ENCODE measurements at regions not wholly inside any gene's neighbourhood (a gene's known extent, or its start where the extent isn't known, plus 50 kb on each side); places are given as distances from the start of the nearest gene placed in this dataset.

DNA sequence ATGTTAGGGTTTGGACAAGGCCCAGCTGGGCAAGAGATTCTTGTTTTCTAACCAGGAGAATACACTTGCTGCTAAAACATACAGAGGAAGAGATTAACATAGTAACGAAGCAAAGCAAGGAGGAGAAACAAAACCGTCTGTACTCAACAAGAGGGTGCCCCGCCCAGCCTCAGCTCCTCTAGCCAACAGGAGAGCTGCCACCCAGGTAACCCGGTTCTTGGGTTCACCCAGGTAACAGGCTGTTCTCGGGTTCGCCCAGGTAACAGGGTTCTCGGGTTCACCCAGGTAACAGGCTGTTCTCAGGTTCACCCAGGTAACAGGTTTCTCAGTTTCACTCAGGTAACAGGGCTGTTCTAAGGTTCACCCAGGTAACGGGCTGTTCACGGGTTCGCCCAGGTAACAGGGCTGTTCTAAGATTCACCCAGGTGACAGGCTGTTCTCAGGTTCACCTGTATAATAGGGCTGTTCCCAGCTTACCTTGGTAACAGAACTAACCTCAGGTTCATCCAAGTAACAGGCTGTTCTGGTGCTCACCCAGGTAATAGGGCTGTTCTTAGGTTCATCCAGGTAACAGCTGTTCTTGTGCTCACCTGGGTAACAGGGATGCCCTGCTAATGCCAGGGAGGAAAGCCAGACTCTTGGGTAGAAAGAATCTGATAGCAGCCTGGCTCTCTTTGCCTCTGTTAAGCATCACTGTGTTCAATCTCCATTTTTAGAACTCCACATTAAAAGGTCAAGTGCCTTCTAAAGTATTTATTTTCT, 271.6 kb downstream of the SYK start:
- no peak for DNase-seq

DNA sequence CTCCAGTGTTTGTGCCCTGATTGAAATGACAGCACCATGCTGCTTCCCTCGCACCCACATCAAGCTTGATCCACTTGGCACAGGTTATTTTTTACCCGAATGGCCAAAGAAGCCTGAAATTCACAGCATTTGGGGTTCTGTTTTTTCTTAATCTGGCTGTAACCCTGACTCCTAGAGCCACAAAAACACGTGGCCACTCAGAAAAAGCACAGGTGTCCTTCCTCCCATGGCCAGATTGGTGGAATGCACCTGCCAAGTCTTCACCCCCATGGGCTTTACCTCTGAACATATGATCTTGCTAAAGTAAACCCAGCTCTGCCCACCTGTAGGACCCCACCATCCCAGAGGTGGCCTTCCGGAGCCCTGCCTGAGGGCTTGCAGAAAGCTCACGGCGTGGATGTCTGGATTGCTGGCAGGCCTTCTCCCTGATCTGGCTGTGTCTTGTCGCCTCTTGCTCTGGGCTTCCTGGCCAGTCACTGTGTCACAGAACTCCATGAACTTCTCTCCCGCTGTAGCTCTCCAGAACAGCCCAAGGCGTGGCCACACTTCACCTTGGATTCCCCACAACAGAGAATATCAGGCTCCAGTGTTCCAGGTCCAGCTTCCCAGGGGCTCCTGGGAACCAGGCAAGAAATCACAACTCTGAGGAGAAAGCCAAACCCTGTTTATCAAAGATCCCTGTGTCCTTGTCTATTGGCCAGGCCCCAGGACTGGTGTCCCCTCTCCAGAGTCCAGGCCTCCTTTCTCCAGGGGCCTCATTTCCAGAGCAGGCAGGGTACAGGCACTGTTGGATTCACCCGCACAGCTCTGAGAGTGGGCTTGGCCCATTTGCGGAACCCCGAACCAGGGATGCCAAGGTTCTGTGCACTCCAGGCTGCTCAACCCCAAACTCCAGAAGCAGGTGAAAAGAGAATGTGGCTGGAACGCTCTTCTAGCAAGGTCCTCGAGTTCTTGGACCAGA, 272.5 kb downstream of the SYK start:
- DNase-seq, result no peak

DNA sequence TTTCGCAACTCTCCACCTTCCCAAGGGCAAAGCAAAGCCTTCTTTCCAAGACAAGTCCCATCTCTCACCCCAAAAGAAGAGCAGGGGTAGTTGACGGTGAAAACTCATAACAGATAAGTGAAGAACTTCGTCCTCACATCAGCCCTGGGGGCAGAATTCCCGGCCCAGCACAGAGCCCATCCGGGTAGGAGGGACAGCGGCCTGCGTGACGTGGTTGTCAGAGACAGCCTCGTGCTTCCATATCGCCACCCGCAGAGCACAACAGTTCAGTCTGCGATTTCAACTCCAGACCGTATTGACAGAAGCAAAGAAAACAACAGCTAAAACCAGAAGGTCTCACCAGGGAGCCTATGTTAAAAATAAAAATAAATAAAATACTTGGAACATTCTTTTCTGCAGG, 273.2 kb downstream of the SYK start:
- DNase-seq, result no peak

DNA sequence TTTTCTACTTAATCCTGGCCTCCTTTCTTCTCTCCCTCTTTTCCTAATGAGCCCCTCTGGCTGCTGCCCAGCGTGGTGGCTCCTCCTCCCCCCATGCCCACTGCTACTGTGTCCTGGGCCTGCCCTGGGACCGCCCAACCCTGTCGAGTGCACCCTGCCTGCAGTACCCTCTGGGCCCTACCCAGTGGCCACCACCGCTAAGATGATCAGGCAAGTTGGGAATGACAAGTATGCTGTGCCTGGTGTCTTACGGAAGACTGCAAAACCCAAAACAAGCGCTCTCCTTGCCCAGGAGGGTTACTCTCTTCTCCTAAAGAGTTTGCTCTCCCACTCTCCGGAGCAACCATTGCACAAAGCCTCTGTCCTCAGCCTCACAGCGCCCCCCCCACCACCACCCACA, 273.7 kb downstream of the SYK start:
- DNase-seq, result no peak

DNA sequence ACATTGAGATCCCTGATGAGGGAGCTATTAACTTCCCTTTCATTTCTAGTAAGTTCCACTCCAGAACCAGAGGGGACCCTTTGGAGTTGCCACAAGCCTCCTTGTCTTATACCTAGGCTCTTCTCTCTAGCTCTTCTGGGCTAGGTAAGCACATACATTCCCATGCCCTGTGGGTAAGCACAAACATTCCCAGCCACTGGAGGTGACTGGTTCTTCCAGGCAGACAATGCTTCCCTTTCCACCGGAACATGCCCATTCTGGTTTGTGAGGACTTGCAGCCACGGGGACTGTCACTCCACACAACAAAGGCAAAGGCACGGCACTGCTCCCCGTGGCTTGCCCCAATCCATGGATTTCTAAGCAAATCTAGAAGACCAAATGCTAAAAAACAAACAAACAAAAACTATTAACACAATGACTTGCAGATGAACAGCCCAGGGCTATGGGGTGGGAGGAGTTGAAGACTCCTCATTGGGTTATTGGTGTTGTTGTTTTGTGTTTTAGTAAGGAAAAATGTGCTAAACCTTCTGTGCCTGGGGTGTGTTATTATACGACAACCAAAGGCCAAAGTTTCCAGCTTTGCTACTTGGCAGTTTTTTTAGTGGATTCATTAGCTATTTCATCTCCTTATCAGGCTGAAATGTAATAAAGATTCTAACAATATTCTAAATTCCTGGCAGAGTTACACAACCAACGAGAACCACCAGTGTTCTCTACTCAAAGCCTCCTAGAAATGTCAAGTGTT, 276.2 kb downstream of the SYK start:
- no peak for DNase-seq

DNA sequence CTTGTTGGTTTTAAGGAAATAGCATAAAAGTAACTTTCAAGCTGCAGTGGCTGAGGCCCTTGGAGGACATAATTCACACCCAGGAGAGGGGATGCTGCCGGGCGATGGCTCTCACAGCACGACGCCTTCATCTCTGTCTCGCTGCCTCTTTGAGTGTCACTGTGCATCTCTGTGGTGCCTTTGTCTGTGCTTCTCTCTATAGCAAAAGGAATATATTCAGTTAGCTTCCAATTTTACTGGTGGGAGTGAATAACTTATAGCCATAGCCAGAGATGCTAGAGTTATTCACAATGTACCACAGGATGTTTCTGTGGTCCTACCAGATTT, 276.7 kb downstream of the SYK start:
- DNase-seq, result no peak

DNA sequence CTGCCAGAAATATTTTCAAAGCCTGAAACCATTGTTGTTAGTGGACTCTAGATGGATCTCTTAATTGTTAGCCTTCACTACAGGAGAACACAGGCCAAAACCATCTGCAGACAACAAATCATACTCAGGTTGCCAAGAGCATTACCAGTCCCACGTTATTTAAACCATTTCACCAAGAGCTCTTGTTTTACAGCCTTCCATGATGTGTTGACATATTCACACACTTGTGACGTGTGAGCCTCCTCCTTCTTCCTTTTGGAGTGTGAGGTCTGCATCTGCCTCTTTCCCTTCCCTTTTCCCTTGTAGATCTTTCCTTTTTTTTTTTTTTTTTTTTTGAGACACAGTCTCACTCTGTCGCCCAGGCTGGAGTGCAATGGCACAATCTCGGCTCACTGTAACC, 279.0 kb downstream of the AUH start:
- DNase-seq, result no peak

DNA sequence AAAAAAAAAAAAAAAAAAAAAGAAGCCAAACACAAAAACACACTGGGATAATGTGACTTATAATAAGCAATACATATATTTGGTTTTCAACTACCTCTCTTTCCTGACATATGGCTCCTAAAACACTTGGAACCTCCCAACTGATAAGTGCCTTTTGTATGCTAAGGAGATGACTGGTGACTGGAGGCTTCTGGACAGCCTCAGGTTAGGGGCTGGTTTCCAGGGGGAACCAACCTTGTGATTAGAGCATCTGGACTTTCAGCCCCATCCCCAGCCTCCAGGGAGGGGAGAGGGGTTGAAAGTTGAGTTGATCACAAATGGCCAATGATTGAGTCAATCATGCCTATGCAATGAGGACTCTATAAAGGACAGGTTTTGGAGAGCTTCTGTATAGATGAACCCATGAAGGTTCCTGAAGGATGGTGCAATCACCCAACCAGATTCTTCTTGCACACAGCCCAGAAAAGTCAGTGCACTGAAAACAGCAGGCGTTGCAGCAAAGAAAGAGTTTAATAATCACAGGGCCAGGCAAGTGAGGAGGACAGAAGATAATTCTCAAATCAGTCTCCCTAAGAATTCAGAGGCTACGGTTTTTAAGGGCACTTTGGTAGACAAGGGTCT, 276.7 kb downstream of the AUH start:
- DNase-seq, result no peak

DNA sequence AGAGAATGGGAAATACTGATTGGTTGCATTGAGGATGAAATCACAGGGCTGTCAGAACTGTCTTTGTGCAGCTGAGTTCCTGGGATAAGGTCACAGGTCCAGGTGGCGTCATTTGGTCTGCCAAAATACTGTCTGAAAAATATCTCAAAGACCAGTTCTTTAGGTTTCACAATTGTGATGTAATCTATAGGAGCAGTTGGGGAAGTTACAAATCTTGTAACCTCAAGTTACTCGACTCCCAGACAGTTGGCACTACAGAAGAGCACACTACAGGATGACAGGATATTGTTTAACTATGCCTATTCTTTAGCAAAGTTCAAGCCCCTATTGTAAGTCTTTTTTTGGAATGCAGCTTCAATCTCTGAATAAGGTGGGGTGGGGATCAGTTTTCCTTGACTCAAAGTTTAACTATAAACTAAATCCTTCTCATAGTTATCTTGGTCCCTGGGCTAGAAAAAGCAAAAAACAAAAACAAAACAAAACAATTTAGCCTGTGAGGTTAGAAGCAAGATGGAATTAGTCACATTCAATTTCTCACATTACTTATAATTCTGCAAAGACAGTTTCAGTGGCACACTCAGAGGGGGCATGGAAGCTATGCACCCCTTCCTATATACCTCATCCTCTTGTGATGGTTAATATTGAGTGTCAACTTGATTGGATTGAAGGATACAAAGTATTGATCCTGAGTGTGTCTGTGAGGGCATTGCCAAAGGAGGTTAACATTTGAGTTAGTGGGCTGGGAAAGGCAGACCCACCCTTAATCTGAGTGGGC, 276.0 kb downstream of the AUH start:
- peak; percentile 91 for DNase-seq

DNA sequence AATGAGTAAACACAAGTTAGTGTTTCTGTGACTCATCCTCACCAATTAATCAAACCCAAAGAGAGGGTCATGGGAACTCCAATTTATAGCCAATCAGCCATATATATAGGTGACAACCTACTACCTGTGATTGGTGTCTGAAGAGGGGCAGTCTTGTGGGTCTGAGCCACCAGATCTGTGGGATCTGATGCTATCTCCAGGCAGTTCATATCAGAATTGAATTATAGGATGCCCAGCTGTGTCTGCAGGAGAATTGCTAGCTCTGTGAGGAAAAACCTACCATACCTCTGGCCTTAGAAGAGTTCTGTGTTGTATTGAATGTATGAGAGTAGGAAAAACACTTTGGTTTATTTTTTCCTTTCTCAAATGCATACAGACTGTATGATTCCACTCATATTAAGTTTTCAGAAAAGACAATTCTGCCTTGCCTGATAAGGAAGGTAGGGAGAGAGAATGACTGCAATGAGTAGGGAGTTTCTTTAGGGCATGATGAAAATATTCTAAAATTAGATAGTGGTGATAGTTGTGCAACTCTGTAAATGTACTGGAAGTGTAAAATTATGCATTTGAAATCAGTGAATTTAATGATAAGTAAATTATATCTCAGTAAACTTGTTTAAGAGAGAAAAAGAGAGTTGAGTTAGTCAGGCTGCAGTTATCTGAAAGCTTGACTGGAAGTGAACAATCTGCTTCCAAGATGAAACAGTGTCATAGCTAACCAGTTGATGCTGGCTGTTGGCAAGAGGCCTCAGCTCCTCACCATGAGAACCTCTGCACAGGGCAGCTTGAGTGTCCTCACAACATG, 274.9 kb downstream of the AUH start:
- DNase-seq, result peak; percentile 61

DNA sequence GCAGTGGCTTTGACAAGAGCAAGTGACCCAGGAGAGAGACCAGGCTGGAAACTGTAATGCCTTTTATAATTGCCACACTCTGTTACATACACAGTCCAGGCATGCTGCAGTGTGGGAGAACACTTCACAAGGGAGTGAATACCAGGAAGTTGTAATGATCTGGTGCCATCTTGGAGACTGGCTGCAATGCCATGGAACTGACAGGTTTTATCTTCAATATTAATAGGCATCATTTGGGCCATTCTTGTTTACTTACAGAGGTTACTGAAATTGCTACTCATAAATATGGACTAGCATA, 274.3 kb downstream of the AUH start:
- no peak for DNase-seq

DNA sequence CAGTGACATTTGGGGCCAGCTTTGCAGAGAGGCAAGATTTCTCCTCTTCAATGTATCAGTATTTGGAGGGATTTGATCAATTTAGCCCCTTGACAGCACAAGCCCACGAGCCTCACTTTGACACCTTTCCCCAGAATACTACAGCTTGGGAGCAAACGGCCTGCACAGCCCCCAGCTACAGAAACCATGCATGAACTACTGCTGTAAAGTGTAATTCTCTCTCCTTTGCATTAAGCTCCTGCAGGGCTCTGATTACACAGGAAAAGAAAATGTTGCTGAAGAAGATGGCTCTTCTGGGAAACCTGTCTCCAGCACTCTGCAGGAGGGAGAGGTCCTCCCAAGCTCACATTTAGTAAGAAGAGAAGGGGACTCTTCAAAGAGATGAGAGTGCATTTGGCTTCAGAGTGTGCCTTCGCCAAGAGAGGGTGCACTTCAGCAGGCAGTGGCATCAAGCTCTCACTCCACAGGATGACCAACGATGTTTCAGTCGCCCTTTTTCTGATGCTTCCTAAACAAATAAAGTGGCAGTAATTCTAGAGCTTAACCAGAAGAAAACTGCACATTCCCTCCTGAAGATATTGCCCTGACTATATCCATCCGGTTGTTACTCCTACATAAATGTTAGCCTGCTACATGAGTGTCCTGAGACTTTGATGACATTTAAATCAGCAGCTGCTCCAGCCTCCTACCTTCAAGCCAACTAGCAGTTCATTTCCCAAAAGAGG, 272.2 kb downstream of the AUH start:
- peak; percentile 72 for DNase-seq

DNA sequence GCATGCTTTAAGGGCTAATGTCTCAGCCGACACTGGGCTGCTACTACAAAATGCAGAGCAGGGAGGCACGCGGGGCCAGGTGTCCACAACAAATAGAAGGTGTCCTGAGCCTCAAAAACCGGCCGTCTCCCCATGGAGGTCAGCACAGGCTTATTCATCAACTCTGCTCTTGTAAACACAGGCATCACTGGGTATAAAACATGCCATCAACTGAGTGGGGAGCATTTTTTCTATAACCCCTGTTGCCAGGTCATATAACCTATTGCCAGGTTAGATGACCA, 271.6 kb downstream of the AUH start:
- DNase-seq, result no peak

DNA sequence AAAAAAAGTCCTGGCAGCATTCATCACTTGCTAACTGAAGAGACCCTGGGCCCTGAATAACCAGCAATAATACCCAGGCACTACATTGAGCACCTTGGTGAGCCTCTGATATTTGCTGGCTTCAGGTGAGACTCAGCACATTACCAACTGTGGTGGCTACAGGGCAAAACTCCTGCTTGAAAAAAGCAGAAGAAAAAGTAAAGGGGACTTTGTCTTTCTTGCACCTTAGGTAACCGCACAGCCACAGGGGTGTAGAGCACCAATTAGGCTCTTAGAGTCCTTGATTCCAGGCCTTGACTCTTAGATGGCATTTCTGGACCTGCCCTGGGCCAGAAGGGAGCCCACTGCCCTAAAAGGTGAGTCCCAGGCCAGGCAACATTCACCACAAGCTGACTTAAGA, 269.5 kb downstream of the AUH start:
- DNase-seq, result no peak

DNA sequence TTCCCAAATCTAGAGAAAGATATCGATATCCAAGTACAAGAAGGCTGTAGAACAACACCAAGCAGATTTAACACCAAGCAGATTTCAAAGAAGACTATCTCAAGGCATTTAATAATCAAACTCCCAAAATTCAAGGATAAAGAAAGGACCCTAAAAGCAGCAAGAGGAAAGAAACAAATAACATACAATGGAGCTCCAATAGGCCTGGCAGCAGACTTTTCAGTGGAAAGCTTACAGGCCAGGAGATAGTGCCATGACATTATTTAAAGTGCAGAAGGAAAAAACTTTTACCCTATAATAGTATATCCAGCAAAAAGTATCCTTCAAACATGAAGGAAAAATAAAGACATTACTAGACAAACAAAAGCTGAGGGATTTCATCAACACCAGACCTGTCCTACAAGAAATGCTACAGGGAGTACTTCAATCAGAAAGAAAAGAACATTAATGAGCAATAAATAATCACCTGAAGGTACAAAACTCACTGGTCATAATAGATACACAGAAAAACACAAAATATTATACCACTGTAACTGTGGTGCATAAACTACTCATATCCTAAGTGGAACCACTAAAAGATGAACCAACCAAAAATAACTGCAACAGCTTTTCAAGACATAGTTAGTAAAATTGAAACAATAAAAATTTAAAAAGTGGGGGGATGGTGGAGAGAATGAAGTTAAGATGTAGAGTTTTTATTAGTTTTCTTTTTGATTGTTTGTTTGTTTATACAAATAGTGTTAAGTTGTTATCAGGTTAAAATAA, 267.2 kb downstream of the AUH start:
- no peak for DNase-seq

DNA sequence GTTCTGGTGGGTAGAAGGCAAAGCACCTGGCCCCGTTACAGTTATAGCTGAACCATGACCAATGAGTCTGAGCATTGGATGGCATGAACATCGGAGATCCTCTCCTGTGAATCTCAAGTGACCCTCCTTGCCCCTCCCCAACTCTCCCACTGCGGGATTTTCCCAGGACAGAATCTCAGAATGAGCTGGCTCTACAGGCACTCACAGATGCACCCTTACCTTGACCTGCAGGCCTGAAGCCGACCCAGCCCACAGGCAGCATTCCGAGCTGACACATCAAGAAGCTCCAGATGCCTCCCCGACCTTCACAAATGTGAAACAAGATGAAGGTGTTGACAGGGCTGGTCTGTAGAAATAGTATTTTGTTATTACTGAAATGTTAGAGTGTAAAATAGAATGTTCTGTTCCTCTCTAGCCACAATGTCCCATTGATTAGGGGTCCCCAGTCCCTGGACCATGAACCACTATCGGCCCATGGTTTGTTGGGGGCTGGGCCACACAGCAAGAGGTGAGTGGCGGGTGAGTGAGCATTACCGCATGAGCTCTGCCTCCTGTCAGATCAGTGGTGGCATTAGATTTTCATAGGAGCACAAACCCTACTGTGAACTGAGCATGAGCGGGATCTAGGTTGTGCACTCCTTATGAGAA, 263.4 kb downstream of the AUH start:
- DNase-seq, result no peak

DNA sequence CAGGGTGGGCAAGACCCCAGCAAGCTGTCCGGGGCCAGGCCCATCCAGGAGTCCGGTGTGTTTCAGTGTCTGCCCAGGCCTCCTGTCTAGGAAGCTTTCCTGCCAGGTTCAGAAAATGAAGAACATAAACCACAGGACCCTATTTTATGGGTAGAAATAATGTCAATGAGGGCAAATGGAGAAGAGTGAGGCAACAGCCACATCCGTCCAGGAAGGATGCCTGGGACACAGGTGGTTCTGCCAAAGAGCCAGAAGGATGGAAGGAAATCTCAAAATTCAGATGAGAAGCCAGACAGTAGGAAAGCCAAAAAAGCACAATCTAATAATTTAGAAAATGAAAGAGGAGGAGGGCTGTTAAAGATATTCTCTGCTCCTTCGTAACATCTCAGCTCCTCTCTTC, 262.3 kb downstream of the AUH start:
- DNase-seq, result no peak

DNA sequence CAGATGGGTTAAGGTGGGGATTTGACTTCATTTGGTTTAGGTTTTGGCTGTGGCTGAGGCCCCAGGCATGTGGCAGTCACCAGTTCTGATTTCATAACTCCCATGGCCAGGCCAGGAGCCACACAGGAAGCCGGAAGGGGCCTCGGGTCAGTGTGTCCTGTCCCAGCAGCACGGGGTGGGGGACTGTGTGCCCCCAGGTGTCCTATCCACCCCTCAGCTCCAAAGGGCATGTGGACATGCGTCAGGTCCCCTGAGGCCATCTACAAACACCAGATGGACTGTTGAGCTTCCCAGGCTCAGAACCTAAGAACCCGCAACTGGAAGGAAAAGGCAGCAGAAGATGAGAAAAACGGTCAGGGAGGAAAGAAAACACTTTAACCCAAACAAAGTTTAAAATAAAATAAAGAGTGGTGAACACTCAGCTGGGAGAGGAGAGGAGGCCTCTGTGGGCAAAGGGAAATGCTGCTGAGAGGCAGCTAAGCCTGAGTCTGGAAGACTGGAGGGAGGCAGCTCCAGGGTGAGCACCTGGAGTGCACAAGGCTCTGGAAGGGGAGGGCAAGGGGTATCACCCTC, 260.8 kb downstream of the AUH start:
- no peak for DNase-seq

DNA sequence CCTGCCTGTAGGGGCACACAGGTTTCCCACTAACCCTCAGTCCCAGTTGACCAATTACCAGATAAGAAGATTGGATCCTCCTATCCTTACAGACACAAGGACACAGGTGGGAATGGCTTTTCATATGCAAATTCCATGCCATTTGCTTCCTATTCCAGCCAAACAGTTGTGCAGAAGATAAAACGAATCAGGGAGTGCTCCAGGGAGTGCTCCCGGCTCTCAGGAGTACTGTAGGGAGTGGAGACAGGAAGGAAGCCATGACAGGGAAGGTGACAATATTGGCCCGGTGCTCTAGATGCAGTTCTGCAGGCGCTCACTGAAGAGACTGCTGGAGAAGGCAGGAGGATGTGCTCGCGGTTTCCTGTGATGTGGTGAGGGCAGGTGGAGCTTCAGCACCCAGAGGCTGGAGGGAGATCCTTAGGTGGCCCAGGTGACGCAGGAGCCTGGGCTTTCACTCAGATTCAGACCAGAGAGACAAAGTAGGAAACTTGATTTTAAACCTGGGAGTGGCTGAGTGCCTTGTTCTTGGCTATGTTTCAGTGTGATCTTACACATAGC, 260.0 kb downstream of the AUH start:
- DNase-seq, result no peak
